Vagina (tissue), 2 donors: ENCODE measurements at regions not wholly inside any gene's neighbourhood (a gene's known extent, or its start where the extent isn't known, plus 50 kb on each side); places are given as distances from the start of the nearest gene placed in this dataset.

Source experiments
- DNase-seq, 2 donors: peaks; one replicate each; pipeline ENCODE4 v3.0.0-alpha.2; 2017; ENCODE audit errors: extremely low spot score in 2 of 2
- H3K27ac ChIP-seq: fragments of 200-600 bp; sonication (generic); one replicate; pipeline ENCODE4 v1.5.1; 2019
- H3K27me3 ChIP-seq: fragments of 200-600 bp; sonication (generic); one replicate; pipeline ENCODE4 v1.5.1; 2019
- H3K36me3 ChIP-seq, 2 donors: fragments of 200-600 bp; sonication (generic); one replicate each; pipeline ENCODE4 v1.5.1; 2017 to 2019
- H3K4me1 ChIP-seq: fragments of 200-600 bp; sonication (generic); one replicate; pipeline ENCODE4 v1.5.1; 2019
- H3K4me3 ChIP-seq, 2 donors: fragments of 200-600 bp; sonication (generic); 1 replicate in 1 of 2; 2 replicates in 1 of 2; pipeline ENCODE4 v1.5.1; 2016 to 2019
- H3K9me3 ChIP-seq: fragments of 200-600 bp; sonication (generic); one replicate; pipeline ENCODE4 v1.5.1; 2019
- POLR2A ChIP-seq, 2 donors: fragments of 450-650 bp; IDR thresholded peaks; one replicate each; pipeline ENCODE4 v1.6.1; 2017; ENCODE audit warnings: antibody characterized with exemption in 2 of 2, mild to moderate bottlenecking in 2 of 2, moderate library complexity in 2 of 2
- POLR2AphosphoS5 ChIP-seq, 2 donors: sonication (generic); formaldehyde crosslinking; IDR thresholded peaks; one replicate each; pipeline ENCODE4 v1.9.0; 2017; ENCODE audit warnings: antibody characterized with exemption in 2 of 2, mild to moderate bottlenecking in 2 of 2, low read depth in 1 of 2; ENCODE audit not compliant: insufficient read depth in 1 of 2
- intact Hi-C: fragments of 100-400 bp; cut with DNase I; formaldehyde crosslinking; loops from one replicate; pipeline ENCODE4 v1.15.1; 2023
- TF ChIP-seq, protein P1 (sequence below), 3 experiments: fragments of 450-650 bp in 2 of 3; fragments of 200-600 bp in 1 of 3; sonication (generic) in 1 of 3; IDR thresholded peaks; one replicate each; pipeline ENCODE4 v1.5.1; 2017 to 2019; ENCODE audit warnings: antibody characterized with exemption in 3 of 3, mild to moderate bottlenecking in 2 of 3, moderate library complexity in 2 of 3

GRCh38 chr5:169424279-169424655, 123.3 kb upstream of the SLIT3 start:
- TF ChIP-seq POLR2A (IDR thresholded peaks at IDR 0.05) (no peak), POLR2AphosphoS5 (IDR thresholded peaks at IDR 0.05; ENCODE audit: insufficient read depth in 1 of 2, low read depth in 1 of 2) (no peak)
- TF ChIP-seq, protein P1, sequence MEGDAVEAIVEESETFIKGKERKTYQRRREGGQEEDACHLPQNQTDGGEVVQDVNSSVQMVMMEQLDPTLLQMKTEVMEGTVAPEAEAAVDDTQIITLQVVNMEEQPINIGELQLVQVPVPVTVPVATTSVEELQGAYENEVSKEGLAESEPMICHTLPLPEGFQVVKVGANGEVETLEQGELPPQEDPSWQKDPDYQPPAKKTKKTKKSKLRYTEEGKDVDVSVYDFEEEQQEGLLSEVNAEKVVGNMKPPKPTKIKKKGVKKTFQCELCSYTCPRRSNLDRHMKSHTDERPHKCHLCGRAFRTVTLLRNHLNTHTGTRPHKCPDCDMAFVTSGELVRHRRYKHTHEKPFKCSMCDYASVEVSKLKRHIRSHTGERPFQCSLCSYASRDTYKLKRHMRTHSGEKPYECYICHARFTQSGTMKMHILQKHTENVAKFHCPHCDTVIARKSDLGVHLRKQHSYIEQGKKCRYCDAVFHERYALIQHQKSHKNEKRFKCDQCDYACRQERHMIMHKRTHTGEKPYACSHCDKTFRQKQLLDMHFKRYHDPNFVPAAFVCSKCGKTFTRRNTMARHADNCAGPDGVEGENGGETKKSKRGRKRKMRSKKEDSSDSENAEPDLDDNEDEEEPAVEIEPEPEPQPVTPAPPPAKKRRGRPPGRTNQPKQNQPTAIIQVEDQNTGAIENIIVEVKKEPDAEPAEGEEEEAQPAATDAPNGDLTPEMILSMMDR (IDR thresholded peaks at IDR 0.05): no peak
- Histone ChIP-seq H3K4me1 (peaks cover 12% of the 10 kb centered on the region), H3K36me3 (no peaks in the 10 kb centered on the region), H3K4me3 (no peak overlapping the region), H3K27me3 (no peaks in the 10 kb centered on the region), H3K27ac (peak overlapping the region; percentile 9), H3K9me3 (no peaks in the 10 kb centered on the region)
- intact Hi-C loops: no loop called here
- no peak for DNase-seq

DNA sequence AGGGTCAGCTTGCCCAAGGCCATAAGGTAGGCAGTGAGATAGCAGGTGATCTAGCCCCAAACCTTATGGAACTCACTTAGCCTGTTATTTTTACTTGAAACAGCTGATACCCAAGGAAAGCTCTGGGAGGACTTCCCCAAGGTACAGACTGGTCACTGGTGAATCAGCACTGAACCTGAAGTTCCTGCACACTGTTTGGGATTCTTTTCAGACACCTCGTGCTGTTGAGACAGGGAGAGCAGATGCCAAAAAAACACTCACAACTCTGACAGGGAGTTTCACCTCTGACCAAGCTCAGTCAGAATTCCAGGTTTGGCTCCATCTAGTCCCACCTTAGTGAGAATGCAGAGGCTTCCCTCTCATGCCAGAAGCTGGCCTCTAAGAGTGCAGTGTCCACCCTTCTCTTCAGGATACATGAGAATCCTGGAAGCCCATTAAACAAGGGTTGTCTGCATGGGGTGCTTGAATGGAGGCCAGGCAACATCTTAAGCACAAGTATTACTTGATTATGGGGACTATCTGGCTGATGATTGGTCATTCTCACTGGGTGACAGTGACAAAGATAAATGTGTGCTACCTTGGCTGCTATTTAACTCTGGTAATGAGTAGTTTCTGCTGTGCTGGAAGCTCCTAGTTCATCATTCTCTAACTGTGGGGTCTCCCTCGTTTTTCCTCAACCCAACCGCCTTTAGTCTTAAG, 122.8 kb upstream of the SLIT3 start:
- Histone ChIP-seq H3K4me1 (peaks cover 12% of the 10 kb centered on the region), H3K27me3 (no peaks in the 10 kb centered on the region), H3K27ac (no peak overlapping the region), H3K36me3 (no peaks in the 10 kb centered on the region), H3K9me3 (no peaks in the 10 kb centered on the region), H3K4me3 (no peak overlapping the region)
- no peak for DNase-seq
- intact Hi-C loops: no loop called here
- TF ChIP-seq POLR2A (IDR thresholded peaks at IDR 0.05) (no peak), POLR2AphosphoS5 (IDR thresholded peaks at IDR 0.05; ENCODE audit: insufficient read depth in 1 of 2, low read depth in 1 of 2) (no peak)
- TF ChIP-seq, protein P1 (IDR thresholded peaks at IDR 0.05): no peak

DNA sequence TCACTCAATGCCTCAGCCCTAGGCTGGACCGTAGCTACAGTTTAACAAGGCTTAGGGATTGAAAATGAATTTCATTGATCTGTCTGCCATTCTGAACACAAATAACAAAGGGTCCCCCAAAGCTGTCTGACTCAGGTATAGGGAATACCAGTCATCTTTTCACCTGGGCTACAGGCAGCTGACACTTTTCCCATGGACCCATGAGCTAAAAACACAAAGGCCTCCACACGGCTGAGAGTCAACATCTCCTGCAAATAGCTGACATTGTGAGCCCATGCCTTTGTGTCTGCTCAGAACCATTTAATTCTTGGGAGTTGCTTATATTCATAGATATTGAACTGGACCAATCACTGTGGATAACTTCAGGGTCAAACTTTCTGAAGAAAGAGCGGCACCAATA, 121.1 kb upstream of the SLIT3 start:
- DNase-seq: no peak
- Histone ChIP-seq H3K9me3 (no peaks in the 10 kb centered on the region), H3K27me3 (no peaks in the 10 kb centered on the region), H3K4me3 (no peak overlapping the region), H3K36me3 (no peaks in the 10 kb centered on the region), H3K27ac (no peak overlapping the region), H3K4me1 (peaks cover 12% of the 10 kb centered on the region)
- intact Hi-C loops: no loop called here
- TF ChIP-seq POLR2AphosphoS5 (IDR thresholded peaks at IDR 0.05; ENCODE audit: insufficient read depth in 1 of 2, low read depth in 1 of 2) (no peak), POLR2A (IDR thresholded peaks at IDR 0.05) (no peak)
- TF ChIP-seq, protein P1 (IDR thresholded peaks at IDR 0.05): no peak

DNA sequence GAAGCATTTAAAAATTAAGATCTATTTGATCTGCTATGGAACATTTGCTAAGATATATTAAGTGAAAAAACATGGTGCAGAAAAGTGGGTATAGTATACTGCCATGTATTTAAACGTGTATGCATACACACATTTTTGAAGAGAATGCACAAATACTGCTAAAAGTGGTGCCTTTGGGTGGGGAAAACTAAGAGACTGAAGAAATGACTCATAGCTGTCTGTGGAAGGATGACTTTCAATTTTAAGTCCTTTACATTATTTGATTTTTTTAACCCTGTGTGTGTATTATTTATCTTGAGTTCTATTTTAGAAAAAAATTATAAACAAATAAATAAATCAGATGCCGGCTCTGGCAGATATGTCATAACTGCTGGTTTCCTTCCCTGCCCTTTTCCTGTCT, 120.7 kb upstream of the SLIT3 start:
- Histone ChIP-seq H3K27ac (no peak overlapping the region), H3K27me3 (no peaks in the 10 kb centered on the region), H3K4me3 (no peak overlapping the region), H3K36me3 (no peaks in the 10 kb centered on the region), H3K9me3 (no peaks in the 10 kb centered on the region), H3K4me1 (peaks cover 12% of the 10 kb centered on the region)
- DNase-seq: no peak
- intact Hi-C loops: no loop called here
- TF ChIP-seq POLR2AphosphoS5 (IDR thresholded peaks at IDR 0.05; ENCODE audit: insufficient read depth in 1 of 2, low read depth in 1 of 2) (no peak), POLR2A (IDR thresholded peaks at IDR 0.05) (no peak)

GRCh38 chr5:169417676-169418075, 116.7 kb upstream of the SLIT3 start:
- Histone ChIP-seq H3K9me3 (no peaks in the 10 kb centered on the region), H3K4me1 (no peaks in the 10 kb centered on the region)

More at GRCh38 chr5:169417676-169418075, 116.7 kb upstream of the SLIT3 start:
- Histone ChIP-seq H3K27ac (no peak overlapping the region), H3K36me3 (no peaks in the 10 kb centered on the region), H3K4me3 (no peak overlapping the region), H3K27me3 (no peaks in the 10 kb centered on the region)
- DNase-seq: no peak
- no peak for TF ChIP-seq POLR2AphosphoS5 (IDR thresholded peaks at IDR 0.05; ENCODE audit: insufficient read depth in 1 of 2, low read depth in 1 of 2)
- TF ChIP-seq, protein P1 (IDR thresholded peaks at IDR 0.05): no peak
- TF ChIP-seq POLR2A (IDR thresholded peaks at IDR 0.05): no peak
- intact Hi-C loops: no loop called here
